LNCAP (cell line): ENCODE measurements at regions not wholly inside any gene's neighbourhood (a gene's known extent, or its start where the extent isn't known, plus 50 kb on each side); places are given as distances from the start of the nearest gene placed in this dataset.

Experiments used
- TF ChIP-seq, protein P1 (sequence below): fragments of 450-650 bp; IDR thresholded peaks from 2 replicates; pipeline ENCODE4 v1.5.1; 2017; ENCODE audit warnings: mild to moderate bottlenecking

DNA sequence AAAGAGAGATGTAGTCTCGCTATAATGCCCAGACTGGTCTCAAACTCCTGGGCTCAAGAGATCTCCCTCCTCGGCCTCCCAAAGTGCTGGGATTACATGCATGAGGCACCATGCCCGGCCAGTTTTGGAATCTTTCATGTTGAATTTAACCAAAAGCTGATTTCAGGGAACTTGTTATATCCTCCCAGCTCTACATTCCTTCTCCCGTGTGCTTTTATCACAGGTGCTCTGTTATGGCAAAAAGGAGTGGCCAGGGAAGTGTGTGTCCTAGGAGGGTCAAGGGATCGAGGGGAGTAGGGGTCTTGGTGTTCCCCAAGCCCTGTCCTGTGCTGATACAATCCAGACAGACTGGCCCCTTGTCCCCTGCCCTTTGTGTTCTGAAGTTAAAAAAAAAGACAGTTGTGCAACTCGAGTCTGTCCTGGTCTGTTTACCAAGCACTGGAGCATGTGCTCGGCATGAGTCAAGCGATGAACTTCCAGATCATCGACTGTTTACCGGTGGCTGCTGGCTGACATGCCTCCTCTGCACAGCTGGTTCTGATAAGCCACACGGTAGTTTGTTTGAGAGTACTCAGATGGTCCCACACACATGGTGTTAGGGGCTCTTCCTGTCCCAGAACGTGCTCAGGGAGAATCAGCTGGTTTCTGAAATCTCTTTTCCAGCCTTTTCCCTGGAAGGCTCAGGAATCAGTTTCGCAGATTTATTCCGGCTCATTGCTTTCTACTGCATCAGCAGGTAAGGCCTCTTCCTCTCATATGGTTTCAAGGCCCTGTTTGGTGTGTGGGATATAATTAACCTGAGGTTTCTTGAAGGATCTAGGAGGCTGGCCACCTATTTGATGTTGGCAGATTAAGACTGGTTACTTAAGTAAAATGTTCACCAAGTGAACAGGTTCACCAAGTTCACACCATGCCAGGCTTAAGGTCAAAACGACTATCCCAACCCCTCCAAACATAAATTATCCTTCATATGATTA lies 52.6 kb upstream of the NAA20 start:
- TF ChIP-seq, protein P1, sequence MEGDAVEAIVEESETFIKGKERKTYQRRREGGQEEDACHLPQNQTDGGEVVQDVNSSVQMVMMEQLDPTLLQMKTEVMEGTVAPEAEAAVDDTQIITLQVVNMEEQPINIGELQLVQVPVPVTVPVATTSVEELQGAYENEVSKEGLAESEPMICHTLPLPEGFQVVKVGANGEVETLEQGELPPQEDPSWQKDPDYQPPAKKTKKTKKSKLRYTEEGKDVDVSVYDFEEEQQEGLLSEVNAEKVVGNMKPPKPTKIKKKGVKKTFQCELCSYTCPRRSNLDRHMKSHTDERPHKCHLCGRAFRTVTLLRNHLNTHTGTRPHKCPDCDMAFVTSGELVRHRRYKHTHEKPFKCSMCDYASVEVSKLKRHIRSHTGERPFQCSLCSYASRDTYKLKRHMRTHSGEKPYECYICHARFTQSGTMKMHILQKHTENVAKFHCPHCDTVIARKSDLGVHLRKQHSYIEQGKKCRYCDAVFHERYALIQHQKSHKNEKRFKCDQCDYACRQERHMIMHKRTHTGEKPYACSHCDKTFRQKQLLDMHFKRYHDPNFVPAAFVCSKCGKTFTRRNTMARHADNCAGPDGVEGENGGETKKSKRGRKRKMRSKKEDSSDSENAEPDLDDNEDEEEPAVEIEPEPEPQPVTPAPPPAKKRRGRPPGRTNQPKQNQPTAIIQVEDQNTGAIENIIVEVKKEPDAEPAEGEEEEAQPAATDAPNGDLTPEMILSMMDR: no peak

DNA sequence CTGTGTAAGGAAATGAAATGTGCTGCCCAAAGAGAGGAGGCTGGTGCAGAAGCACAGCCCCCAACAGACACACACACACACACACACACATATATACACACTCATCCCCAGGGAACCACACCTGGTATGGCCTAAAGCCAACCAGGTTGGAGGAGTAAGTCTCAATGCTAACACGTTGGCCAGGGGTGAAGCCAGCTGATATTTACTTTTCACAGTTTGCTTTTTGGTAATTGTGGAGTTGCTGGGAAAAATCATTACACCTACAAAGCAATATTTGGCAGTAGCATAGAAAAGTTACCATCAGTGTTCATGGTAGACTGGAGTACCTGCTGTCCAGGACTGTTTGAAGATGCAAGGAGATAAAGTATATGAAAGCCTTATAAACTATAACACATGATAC lies 50.3 kb upstream of the NAA20 start:
- TF ChIP-seq, protein P1: no peak
